ENCODE measurements at regions not wholly inside any gene's neighbourhood (a gene's known extent, or its start where the extent isn't known, plus 50 kb on each side); places are given as distances from the start of the nearest gene placed in this dataset.

- no peaks in the 10 kb centered on the region for H3K36me3 ChIP-seq
- TF ChIP-seq CTCF (IDR thresholded peaks at IDR 0.05) = no peak
- H3K4me1 ChIP-seq = no peaks in the 10 kb centered on the region
- H3K27ac ChIP-seq = no peak overlapping the region
- DNase-seq (ENCODE audit: low spot score) = no peak
- peaks cover 0 to 7% of the 10 kb centered on the region in 2 donors for H3K9me3 ChIP-seq
- no peaks in the 10 kb centered on the region for H3K27me3 ChIP-seq
- no peak overlapping the region for H3K4me3 ChIP-seq
Measured at GRCh38 chr5:124203303-124203702, 543.1 kb downstream of the ZNF608 start.

- DNase-seq (ENCODE audit: low spot score) = no peak
- Histone ChIP-seq H3K4me1 (no peaks in the 10 kb centered on the region), H3K27me3 (no peaks in the 10 kb centered on the region), H3K9me3 (peaks cover 0 to 7% of the 10 kb centered on the region in 2 donors), H3K36me3 (no peaks in the 10 kb centered on the region), H3K27ac (no peak overlapping the region), H3K4me3 (no peak overlapping the region)
- TF ChIP-seq CTCF (IDR thresholded peaks at IDR 0.05) = no peak
Measured at GRCh38 chr5:124200381-124200780, 546.1 kb downstream of the ZNF608 start.

- Histone ChIP-seq H3K36me3 (no peaks in the 10 kb centered on the region), H3K27ac (no peak overlapping the region), H3K4me3 (no peak overlapping the region), H3K9me3 (peaks cover 0 to 7% of the 10 kb centered on the region in 2 donors), H3K4me1 (no peaks in the 10 kb centered on the region), H3K27me3 (no peaks in the 10 kb centered on the region)
- no peak for TF ChIP-seq CTCF (IDR thresholded peaks at IDR 0.05)
- DNase-seq (ENCODE audit: low spot score) = no peak
Measured at GRCh38 chr5:124199893-124200292, 546.5 kb downstream of the ZNF608 start.

- no peak overlapping the region for H3K27ac ChIP-seq
- H3K27me3 ChIP-seq = no peaks in the 10 kb centered on the region
- H3K9me3 ChIP-seq = no peaks in the 10 kb centered on the region
- TF ChIP-seq CTCF (IDR thresholded peaks at IDR 0.05) = no peak
- no peak for DNase-seq (ENCODE audit: low spot score)
- no peak overlapping the region for H3K4me3 ChIP-seq
- H3K4me1 ChIP-seq = peaks cover 0 to 13% of the 10 kb centered on the region in 2 donors
- no peaks in the 10 kb centered on the region for H3K36me3 ChIP-seq
Measured at GRCh38 chr5:124195411-124195810, 551.0 kb downstream of the ZNF608 start.

- H3K36me3 ChIP-seq = no peaks in the 10 kb centered on the region
- no peak for TF ChIP-seq CTCF (IDR thresholded peaks at IDR 0.05)
- no peak for DNase-seq (ENCODE audit: low spot score)
- peaks cover 0 to 13% of the 10 kb centered on the region in 2 donors for H3K4me1 ChIP-seq
- no peak overlapping the region for H3K4me3 ChIP-seq
- no peak overlapping the region for H3K27ac ChIP-seq
- H3K9me3 ChIP-seq = no peaks in the 10 kb centered on the region
- H3K27me3 ChIP-seq = no peaks in the 10 kb centered on the region
Measured at GRCh38 chr5:124194282-124194681, 552.2 kb downstream of the ZNF608 start.

- Histone ChIP-seq H3K4me3 (no peak overlapping the region), H3K27ac (no peak overlapping the region)
Measured at GRCh38 chr5:124193371-124193789, 553.1 kb downstream of the ZNF608 start.

More at GRCh38 chr5:124193371-124193789, 553.1 kb downstream of the ZNF608 start:
- Histone ChIP-seq H3K9me3 (no peaks in the 10 kb centered on the region), H3K36me3 (no peaks in the 10 kb centered on the region), H3K4me1 (peaks cover 0 to 13% of the 10 kb centered on the region in 2 donors), H3K27me3 (no peaks in the 10 kb centered on the region)
- TF ChIP-seq CTCF (IDR thresholded peaks at IDR 0.05) = no peak
- no peak for DNase-seq (ENCODE audit: low spot score)
